ENCODE measurements at regions not wholly inside any gene's neighbourhood (a gene's known extent, or its start where the extent isn't known, plus 50 kb on each side); places are given as distances from the start of the nearest gene placed in this dataset.

GRCh38 chr2:128380061-128380889 lies 61.6 kb upstream of the HS6ST1 start:
- TF ChIP-seq, protein P1, sequence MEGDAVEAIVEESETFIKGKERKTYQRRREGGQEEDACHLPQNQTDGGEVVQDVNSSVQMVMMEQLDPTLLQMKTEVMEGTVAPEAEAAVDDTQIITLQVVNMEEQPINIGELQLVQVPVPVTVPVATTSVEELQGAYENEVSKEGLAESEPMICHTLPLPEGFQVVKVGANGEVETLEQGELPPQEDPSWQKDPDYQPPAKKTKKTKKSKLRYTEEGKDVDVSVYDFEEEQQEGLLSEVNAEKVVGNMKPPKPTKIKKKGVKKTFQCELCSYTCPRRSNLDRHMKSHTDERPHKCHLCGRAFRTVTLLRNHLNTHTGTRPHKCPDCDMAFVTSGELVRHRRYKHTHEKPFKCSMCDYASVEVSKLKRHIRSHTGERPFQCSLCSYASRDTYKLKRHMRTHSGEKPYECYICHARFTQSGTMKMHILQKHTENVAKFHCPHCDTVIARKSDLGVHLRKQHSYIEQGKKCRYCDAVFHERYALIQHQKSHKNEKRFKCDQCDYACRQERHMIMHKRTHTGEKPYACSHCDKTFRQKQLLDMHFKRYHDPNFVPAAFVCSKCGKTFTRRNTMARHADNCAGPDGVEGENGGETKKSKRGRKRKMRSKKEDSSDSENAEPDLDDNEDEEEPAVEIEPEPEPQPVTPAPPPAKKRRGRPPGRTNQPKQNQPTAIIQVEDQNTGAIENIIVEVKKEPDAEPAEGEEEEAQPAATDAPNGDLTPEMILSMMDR (IDR thresholded peaks at IDR 0.05): no peak
- TF ChIP-seq POLR2A (IDR thresholded peaks at IDR 0.05): no peak

Measured in thyroid gland (tissue), 4 donors.